Stimulated activated CD4-positive, alpha-beta T cell treated with anti-CD3 and anti-CD28 coated beads, Interleukin-12 subunit alpha, Interleukin-12 subunit beta, amount 100 ng/mL, for 48 hours (primary cell): ENCODE measurements at regions not wholly inside any gene's neighbourhood (a gene's known extent, or its start where the extent isn't known, plus 50 kb on each side); places are given as distances from the start of the nearest gene placed in this dataset.
"Not testable (repeated sequence)": the region's sequence is repeated elsewhere in the genome, so short reads cannot be mapped to it uniquely, and the experiment has no call there.

Source experiments
- DNase-seq, 3 donors: peaks; one replicate each; pipeline ENCODE4 v3.0.0-alpha.2; 2020; ENCODE audit warnings: low read depth in 2 of 3, low spot score in 1 of 3

DNA sequence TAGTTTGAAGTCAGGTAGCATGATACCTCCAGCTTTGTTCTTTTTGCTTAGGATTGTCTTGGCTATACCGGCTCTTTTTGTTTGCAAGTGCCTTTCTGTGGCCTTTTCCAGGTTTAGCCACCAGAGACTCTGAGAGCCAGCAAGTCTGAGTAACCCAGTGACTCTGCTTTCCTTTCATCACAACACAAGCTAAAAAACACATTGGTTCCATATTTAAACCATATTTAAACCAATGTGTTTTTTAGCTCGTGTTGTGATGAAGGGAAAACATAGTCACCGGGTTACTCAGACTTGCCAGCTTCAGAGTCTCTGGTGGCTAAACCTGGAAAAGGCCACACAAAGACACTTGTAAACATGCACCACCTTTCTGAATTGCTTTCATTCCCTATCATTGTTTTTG, 493.3 kb downstream of the NTRK2 start:
- DNase-seq: no peak

DNA sequence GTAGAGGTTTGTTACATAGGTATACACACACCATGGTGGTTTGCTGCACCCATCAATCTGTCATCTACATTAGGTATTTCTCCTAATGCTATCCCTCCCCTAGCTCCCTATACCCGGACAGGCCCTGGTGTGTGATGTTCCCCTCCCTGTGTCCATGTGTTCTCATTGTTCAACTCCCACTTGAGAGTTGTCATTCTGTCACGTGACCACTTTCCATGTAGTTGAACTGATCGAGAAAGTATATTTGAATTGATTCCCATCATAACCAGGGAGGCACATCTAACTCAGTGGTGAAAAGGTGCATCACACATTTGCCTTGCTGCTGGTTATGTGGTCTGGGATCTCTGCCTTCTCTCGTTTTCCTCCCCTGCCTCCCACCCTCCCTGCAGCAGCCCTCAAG, 491.4 kb downstream of the NTRK2 start:
- DNase-seq: not testable (repeated sequence)

DNA sequence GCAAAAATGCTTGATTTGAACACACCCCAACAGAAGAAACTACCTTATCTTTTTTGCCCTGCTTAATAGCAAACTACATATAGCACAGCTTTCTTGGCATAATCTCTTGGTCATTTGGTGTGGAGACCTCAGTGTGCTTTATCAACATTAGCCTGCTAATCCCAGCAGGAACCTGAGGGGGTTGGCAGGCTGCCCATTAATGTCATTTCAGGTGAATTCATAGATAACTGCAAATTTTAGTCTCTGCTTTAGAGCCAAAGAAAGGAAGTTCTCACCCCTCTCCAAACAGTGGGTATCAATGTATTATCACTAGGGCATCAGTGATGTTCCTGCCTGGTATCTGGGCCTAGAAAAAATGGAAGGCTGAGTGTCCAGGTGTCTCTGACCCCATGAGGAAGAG, 489.0 kb downstream of the NTRK2 start:
- no peak for DNase-seq

GRCh38 chr9:85157772-85158171, 488.2 kb downstream of the NTRK2 start:
- DNase-seq: no peak

DNA sequence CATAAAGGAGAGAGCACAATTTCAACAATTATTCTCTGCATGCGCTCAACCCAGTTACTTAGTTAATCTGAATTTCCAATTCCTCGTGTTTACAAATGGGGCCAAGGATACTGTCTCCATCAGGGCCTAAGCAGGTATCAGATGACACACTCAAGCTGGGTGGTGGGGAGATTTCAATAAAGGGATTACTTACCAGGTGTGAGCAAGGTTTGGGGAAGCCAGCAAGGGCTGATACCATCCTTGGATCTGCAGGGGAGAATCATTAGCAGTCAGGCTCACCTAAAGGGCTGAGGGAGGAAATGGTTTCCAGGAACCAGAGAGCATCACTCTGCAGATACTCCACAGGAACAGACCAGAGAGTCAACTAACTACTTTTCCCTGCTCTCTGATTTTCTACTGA, 487.1 kb downstream of the NTRK2 start:
- DNase-seq: no peak

- DNase-seq: no peak
Measured at GRCh38 chr9:85155352-85155751, 485.8 kb downstream of the NTRK2 start.

DNA sequence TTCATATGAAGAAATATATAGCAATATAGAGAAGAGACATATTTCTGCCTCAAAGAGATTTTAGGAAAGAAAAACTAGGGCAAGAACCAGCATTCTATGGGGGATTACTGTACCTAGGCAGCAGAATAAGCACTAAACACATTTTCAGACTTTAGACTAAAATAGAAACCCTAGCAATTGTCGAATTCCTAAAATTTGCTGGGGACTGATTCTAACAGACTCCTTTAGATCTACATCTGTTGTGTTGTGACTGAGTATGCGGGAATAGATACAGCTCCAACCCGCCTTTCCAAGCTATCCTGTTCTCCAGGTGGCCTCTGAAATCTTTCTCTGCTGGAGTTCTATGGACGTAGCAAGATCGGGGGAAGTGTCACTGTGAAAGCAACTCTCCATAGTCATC, 482.2 kb downstream of the NTRK2 start:
- no peak for DNase-seq

GRCh38 chr9:85151162-85151561, 481.6 kb downstream of the NTRK2 start:
- DNase-seq: no peak

DNA sequence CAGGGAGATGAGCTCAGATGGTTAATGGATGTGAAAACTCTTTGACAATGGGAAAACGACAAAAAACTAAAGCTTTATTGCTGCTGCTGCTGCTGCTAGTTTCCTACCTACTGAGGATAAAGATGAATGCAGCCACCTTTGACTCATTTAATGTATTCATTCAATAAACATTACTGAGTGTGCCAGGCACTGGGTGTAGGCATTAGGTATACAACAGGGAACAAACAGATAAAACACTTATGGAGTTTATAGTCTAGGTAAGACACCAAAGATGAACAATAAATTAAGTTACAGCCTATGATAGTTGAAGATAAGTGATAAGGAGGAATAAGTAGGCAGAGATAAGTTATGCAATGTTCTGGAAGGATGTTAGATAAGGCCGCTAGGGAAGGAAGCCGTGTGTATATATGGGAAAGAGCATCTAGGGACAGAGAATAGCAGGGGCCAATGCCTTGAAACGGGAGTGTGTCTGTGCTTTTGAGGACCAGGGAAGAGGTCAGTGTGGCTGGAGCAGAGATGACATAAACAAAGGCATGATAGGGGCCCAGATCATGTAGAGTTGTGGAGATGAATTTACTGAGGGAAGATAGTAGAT, 477.6 kb downstream of the NTRK2 start:
- DNase-seq: no peak

- DNase-seq: no peak
Measured at GRCh38 chr9:85142968-85143367, 473.4 kb downstream of the NTRK2 start.

GRCh38 chr9:85142496-85142911, 473.0 kb downstream of the NTRK2 start:
- DNase-seq: no peak

DNA sequence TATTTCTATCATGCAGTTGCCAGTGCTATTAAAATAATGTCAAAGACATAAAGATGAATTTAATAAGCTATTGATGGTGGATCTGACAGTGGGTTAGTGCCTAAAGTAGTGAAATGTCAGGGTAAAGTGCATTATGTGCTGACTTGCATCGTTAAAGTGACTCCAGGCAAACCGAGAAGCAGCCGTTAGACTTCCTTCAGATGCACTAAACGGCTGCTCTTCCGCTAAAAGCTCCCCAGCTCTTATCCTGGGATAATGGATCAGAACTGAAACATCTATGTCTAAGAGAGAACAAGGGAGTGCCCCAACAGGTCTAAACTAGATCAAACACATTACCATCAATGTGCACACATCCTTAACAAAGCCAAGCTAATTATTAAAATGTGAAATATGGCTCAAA, 468.2 kb downstream of the NTRK2 start:
- no peak for DNase-seq

- DNase-seq: no peak
Measured at GRCh38 chr9:85136987-85137386, 467.5 kb downstream of the NTRK2 start.

DNA sequence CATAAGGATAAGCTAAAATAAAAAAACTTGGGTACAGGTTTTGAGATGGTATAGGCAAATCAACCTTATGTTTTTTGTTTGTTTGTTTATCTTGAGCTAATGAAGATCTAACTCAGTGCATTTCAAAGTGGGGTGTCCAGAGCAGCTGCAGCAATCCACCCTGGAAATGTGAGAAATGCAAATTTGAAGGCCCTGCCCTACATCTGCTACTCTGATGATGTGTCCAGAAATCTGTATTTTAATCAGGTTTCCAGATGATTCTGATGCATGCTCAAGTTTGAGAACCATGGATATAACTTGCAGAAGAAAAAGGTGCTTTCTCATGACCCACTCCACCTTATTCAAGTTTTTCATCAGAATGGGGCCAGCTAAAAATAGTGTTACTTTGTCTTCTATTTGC, 467.0 kb downstream of the NTRK2 start:
- DNase-seq: no peak

- no peak for DNase-seq
Measured at GRCh38 chr9:85130764-85131163, 461.2 kb downstream of the NTRK2 start.

DNA sequence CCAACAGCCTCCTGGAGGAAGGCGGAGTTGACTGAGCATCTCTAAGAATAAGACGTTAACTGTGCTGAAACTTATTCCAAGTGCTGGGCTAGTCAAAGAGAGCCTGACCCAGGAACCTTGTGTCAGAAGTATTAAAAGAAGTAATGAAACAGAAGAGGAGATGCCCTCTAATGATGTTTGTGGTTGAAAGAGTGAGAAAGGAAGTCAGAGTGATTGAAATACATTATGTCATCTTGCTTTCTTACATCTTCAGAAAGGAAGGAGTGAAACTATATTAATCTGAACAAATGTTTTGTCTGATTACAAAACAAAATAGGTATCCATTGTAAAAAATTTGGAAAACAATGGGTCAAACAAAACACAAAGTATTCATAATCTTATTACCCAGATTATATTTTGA, 460.7 kb downstream of the NTRK2 start:
- DNase-seq: no peak

DNA sequence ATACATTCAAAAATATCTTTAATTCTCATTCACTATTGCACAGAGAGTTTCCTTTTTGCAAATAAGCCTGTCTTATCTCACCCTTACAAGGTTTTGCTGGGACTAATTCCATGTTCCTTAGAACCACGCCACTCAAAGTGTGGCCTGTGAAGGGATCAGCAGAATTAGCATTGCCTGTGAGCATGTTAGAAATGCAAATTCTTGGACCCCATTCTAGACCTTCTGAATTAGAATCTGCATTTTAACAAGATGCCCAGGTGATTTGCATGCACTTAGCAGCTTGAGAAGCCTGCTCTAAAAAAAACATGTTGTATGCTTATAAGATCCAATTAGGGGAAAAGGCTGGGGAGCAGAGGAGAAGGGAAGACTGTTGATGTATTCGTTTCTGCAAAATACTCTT, 460.0 kb downstream of the NTRK2 start:
- no peak for DNase-seq

GRCh38 chr9:85118990-85119755, 449.6 kb downstream of the NTRK2 start:
- no peak for DNase-seq

DNA sequence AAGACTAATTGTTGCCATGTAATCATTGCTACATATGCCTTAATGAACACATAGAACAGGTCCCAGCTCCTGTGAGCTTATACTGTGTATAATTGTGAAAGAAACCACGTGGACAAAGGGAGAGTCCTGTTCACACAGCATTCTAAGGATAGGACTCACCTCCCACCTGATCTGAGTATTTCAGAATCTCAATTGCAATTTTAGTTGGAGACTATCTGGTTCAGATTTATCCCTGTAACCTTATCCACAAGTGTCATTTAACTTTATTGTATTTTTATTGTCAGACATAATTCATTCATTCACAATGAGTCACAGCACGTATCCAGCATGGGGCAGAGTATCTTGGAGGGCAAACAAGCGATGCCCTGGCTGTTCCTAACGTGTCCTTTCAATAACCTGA, 448.3 kb downstream of the NTRK2 start:
- DNase-seq: no peak

DNA sequence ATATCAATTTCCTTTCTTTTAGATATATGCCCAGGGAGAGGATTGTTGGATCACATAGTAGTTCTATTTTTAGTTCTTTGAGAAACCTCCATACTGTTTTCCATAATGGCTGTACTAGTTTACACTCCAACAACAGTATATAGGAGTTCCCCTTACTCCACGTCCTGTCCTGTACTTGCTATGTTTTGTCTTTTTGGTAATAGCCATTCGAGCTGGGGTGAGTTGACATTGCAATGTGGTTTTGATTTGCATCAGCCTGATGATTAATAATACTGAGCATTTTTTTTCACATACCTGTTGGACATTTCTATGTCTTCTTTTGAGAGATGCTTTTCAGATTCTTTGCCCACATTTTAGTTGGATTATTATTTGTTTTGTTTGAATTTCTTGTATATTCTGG, 445.9 kb downstream of the NTRK2 start:
- DNase-seq: no peak

- DNase-seq: no peak
Measured at GRCh38 chr9:85114799-85115198, 445.3 kb downstream of the NTRK2 start.

- DNase-seq: no peak
Measured at GRCh38 chr9:85112933-85113418, 443.4 kb downstream of the NTRK2 start.

DNA sequence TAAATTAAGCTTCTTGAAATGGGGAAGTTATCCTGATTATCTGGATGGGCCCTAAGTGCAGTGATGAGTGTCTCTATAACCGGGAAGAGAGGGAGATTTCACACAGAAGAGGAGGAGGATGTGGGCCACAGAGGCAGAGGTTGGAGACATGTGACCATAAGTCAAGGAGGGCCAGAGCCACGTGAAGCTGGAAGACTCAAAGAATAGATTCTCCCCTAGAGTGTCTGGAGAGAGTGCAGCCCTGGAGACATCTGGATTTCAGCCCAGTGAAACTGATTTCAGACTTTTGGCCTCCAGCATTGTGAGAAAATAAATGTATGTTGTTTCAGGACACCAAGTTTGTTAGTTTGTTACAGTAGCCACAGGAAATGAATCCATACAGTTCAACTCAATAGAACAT, 442.9 kb downstream of the NTRK2 start:
- no peak for DNase-seq
